Activated T-helper 2 cell treated with anti-CD3 and anti-CD28 coated beads, Interferon-gamma antibody, Interleukin-2, Interleukin-4, amounts not matched to agents 10 μg/mL and 5 μg/mL and 100 μg/mL, durations not matched to agents 14 hours and 24 hours and 36 hours (primary cell): ENCODE measurements at regions not wholly inside any gene's neighbourhood (a gene's known extent, or its start where the extent isn't known, plus 50 kb on each side); places are given as distances from the start of the nearest gene placed in this dataset.

Source experiments
- DNase-seq: peaks from one replicate; pipeline ENCODE4 v3.0.0; 2021; ENCODE audit warnings: low spot score
- H3K27ac Mint-ChIP-seq: one replicate; pipeline ENCODE4 v1.8.0; 2021; ENCODE audit warnings: mixed read lengths
- H3K27me3 Mint-ChIP-seq: one replicate; pipeline ENCODE4 v1.8.0; 2021; ENCODE audit warnings: low read depth, mixed read lengths
- H3K36me3 Mint-ChIP-seq: one replicate; pipeline ENCODE4 v1.8.0; 2021; ENCODE audit warnings: low read depth, mixed read lengths
- H3K4me1 Mint-ChIP-seq: one replicate; pipeline ENCODE4 v1.8.0; 2021; ENCODE audit warnings: low read depth, mixed read lengths
- H3K4me3 Mint-ChIP-seq: one replicate; pipeline ENCODE4 v1.8.0; 2021; ENCODE audit warnings: low read depth, mild to moderate bottlenecking, moderate library complexity, mixed read lengths
- H3K9me3 Mint-ChIP-seq: one replicate; pipeline ENCODE4 v1.8.0; 2021; ENCODE audit warnings: mixed read lengths
- intact Hi-C: fragments of 100-400 bp; cut with micrococcal nuclease; formaldehyde crosslinking; loops from one replicate; pipeline ENCODE4 v1.15.1; 2023

- intact Hi-C loops: no loop called here
Measured at GRCh38 chr3:106809041-106809440, 568.2 kb upstream of the CCDC54 start.

GRCh38 chr3:106809623-106810299 lies 567.5 kb upstream of the CCDC54 start:
- no peaks in the 10 kb centered on the region for H3K9me3 Mint-ChIP-seq

More at GRCh38 chr3:106809041-106809440, 568.2 kb upstream of the CCDC54 start:
- H3K27ac Mint-ChIP-seq: no peak overlapping the region
- DNase-seq: no peak
- no peak overlapping the region for H3K4me3 Mint-ChIP-seq
- no peaks in the 10 kb centered on the region for H3K4me1 Mint-ChIP-seq
- H3K9me3 Mint-ChIP-seq: no peaks in the 10 kb centered on the region
- H3K36me3 Mint-ChIP-seq: no peaks in the 10 kb centered on the region
- H3K27me3 Mint-ChIP-seq: no peaks in the 10 kb centered on the region

GRCh38 chr3:106810300-106810875 lies 566.9 kb upstream of the CCDC54 start:
- Mint-ChIP-seq H3K36me3 (no peaks in the 10 kb centered on the region), H3K4me3 (no peak overlapping the region), H3K27ac (no peak overlapping the region), H3K9me3 (no peaks in the 10 kb centered on the region), H3K4me1 (no peaks in the 10 kb centered on the region), H3K27me3 (no peaks in the 10 kb centered on the region)
- intact Hi-C loops: no loop called here
- no peak for DNase-seq

More at GRCh38 chr3:106809623-106810299, 567.5 kb upstream of the CCDC54 start:
- Mint-ChIP-seq H3K36me3 (no peaks in the 10 kb centered on the region), H3K4me3 (no peak overlapping the region), H3K27ac (no peak overlapping the region), H3K4me1 (no peaks in the 10 kb centered on the region), H3K27me3 (no peaks in the 10 kb centered on the region)
- DNase-seq: no peak
- intact Hi-C loops: no loop called here

- Mint-ChIP-seq H3K36me3 (no peaks in the 10 kb centered on the region), H3K4me3 (no peak overlapping the region), H3K9me3 (no peaks in the 10 kb centered on the region), H3K4me1 (no peaks in the 10 kb centered on the region), H3K27ac (no peak overlapping the region), H3K27me3 (no peaks in the 10 kb centered on the region)
- intact Hi-C loops: no loop called here
- DNase-seq: no peak
Measured at GRCh38 chr3:106811376-106811775, 565.9 kb upstream of the CCDC54 start.

- no peaks in the 10 kb centered on the region for H3K4me1 Mint-ChIP-seq
- H3K9me3 Mint-ChIP-seq: no peaks in the 10 kb centered on the region
- intact Hi-C loops: no loop called here
- no peaks in the 10 kb centered on the region for H3K36me3 Mint-ChIP-seq
- H3K4me3 Mint-ChIP-seq: no peak overlapping the region
- DNase-seq: no peak
- peaks cover 3% of the 10 kb centered on the region for H3K27me3 Mint-ChIP-seq
- H3K27ac Mint-ChIP-seq: no peak overlapping the region
Measured at GRCh38 chr3:106813742-106814141, 563.5 kb upstream of the CCDC54 start.

- Mint-ChIP-seq H3K27ac (no peak overlapping the region), H3K36me3 (no peaks in the 10 kb centered on the region), H3K4me3 (no peak overlapping the region), H3K9me3 (no peaks in the 10 kb centered on the region), H3K27me3 (peaks cover 3% of the 10 kb centered on the region), H3K4me1 (no peaks in the 10 kb centered on the region)
- no peak for DNase-seq
- intact Hi-C loops: no loop called here
Measured at GRCh38 chr3:106814231-106814630, 563.0 kb upstream of the CCDC54 start.

GRCh38 chr3:106816838-106817237 lies 560.4 kb upstream of the CCDC54 start:
- intact Hi-C loops: no loop called here
- H3K9me3 Mint-ChIP-seq: no peaks in the 10 kb centered on the region
- H3K36me3 Mint-ChIP-seq: no peaks in the 10 kb centered on the region
- H3K27me3 Mint-ChIP-seq: peaks cover 5% of the 10 kb centered on the region
- H3K4me3 Mint-ChIP-seq: no peak overlapping the region
- H3K4me1 Mint-ChIP-seq: no peaks in the 10 kb centered on the region
- no peak overlapping the region for H3K27ac Mint-ChIP-seq
- DNase-seq: no peak

- Mint-ChIP-seq H3K27ac (no peak overlapping the region), H3K36me3 (no peaks in the 10 kb centered on the region), H3K27me3 (peaks cover 5% of the 10 kb centered on the region), H3K4me1 (no peaks in the 10 kb centered on the region), H3K9me3 (no peaks in the 10 kb centered on the region), H3K4me3 (no peak overlapping the region)
- no peak for DNase-seq
- intact Hi-C loops: no loop called here
Measured at GRCh38 chr3:106817706-106818105, 559.5 kb upstream of the CCDC54 start.

- Mint-ChIP-seq H3K4me1 (no peaks in the 10 kb centered on the region), H3K27ac (no peak overlapping the region), H3K36me3 (no peaks in the 10 kb centered on the region)
Measured at GRCh38 chr3:106819440-106819839, 557.8 kb upstream of the CCDC54 start.

GRCh38 chr3:106820726-106821362 lies 556.4 kb upstream of the CCDC54 start:
- Mint-ChIP-seq H3K27ac (no peak overlapping the region), H3K36me3 (no peaks in the 10 kb centered on the region), H3K9me3 (no peaks in the 10 kb centered on the region), H3K4me3 (no peak overlapping the region), H3K27me3 (peaks cover 5% of the 10 kb centered on the region), H3K4me1 (peaks cover 8% of the 10 kb centered on the region)
- DNase-seq: no peak
- intact Hi-C loops: no loop called here

More at GRCh38 chr3:106819440-106819839, 557.8 kb upstream of the CCDC54 start:
- Mint-ChIP-seq H3K9me3 (no peaks in the 10 kb centered on the region), H3K27me3 (peaks cover 5% of the 10 kb centered on the region), H3K4me3 (no peak overlapping the region)
- DNase-seq: no peak
- intact Hi-C loops: no loop called here

- no peak overlapping the region for H3K27ac Mint-ChIP-seq
- H3K36me3 Mint-ChIP-seq: no peaks in the 10 kb centered on the region
- H3K4me3 Mint-ChIP-seq: no peak overlapping the region
- peaks cover 5% of the 10 kb centered on the region for H3K27me3 Mint-ChIP-seq
- peaks cover 12% of the 10 kb centered on the region for H3K4me1 Mint-ChIP-seq
- no peaks in the 10 kb centered on the region for H3K9me3 Mint-ChIP-seq
- intact Hi-C loops: no loop called here
- no peak for DNase-seq
Measured at GRCh38 chr3:106821801-106822200, 555.4 kb upstream of the CCDC54 start.

GRCh38 chr3:106822204-106822603 lies 555.0 kb upstream of the CCDC54 start:
- no peak overlapping the region for H3K27ac Mint-ChIP-seq
- peaks cover 16% of the 10 kb centered on the region for H3K4me1 Mint-ChIP-seq
- H3K27me3 Mint-ChIP-seq: peaks cover 5% of the 10 kb centered on the region
- DNase-seq: no peak
- intact Hi-C loops: no loop called here
- H3K9me3 Mint-ChIP-seq: no peaks in the 10 kb centered on the region
- no peak overlapping the region for H3K4me3 Mint-ChIP-seq
- no peaks in the 10 kb centered on the region for H3K36me3 Mint-ChIP-seq

- Mint-ChIP-seq H3K36me3 (no peaks in the 10 kb centered on the region), H3K4me3 (no peak overlapping the region), H3K27ac (no peak overlapping the region), H3K4me1 (peaks cover 19% of the 10 kb centered on the region), H3K27me3 (peaks cover 2% of the 10 kb centered on the region), H3K9me3 (no peaks in the 10 kb centered on the region)
- no peak for DNase-seq
- intact Hi-C loops: no loop called here
Measured at GRCh38 chr3:106823701-106824100, 553.5 kb upstream of the CCDC54 start.
